PC-3 (cell line): ENCODE measurements at regions not wholly inside any gene's neighbourhood (a gene's known extent, or its start where the extent isn't known, plus 50 kb on each side); places are given as distances from the start of the nearest gene placed in this dataset.

Source experiments
- ATAC-seq: fragments of 200-7000 bp; cut with Tn5 transposase; 2 replicates; pipeline ENCODE4 v1.9.1; 2020; ENCODE audit warnings: mild to moderate bottlenecking, moderate library complexity
- BruUV-seq: library from RNA; stranded (reverse); fragments of 400-500 nt; replicated peaks from 2 replicates; lab custom pipeline; 2021; lab: Mats Ljungman, UMichigan
- CTCF ChIA-PET: fragments of 300-600 bp; sonication (Branson Sonifier 250); formaldehyde crosslinking; loops from one replicate; lab custom pipeline; 2022; ENCODE audit warnings: antibody characterized with exemption; lab: Charles Lee
- POLR2A ChIA-PET: fragments of 300-600 bp; sonication (Branson Sonifier 250); formaldehyde crosslinking; loops from one replicate; lab custom pipeline; 2022; ENCODE audit warnings: antibody characterized with exemption; ENCODE audit not compliant: unreplicated experiment; lab: Charles Lee
- DNase-seq: peaks from one replicate; pipeline ENCODE4 v3.0.0-alpha.2; 2015
- H2AFZ ChIP-seq: fragments of 300-600 bp; sonication (generic); 2 replicates; pipeline ENCODE4 v1.6.0; 2016; ENCODE audit warnings: antibody characterized with exemption, low read length
- H3F3A ChIP-seq: fragments of 300-600 bp; sonication (generic); one replicate; pipeline ENCODE4 v1.6.0; 2017; ENCODE audit warnings: antibody characterized with exemption, low read length, control low read depth, mild to moderate bottlenecking; ENCODE audit not compliant: unreplicated experiment
- H3K27ac ChIP-seq: fragments of 300-600 bp; sonication (generic); 2 replicates; pipeline ENCODE4 v1.5.1; 2016; ENCODE audit warnings: mild to moderate bottlenecking, low read length
- H3K27me3 ChIP-seq: fragments of 300-600 bp; sonication (generic); 2 replicates; pipeline ENCODE4 v1.6.1; 2016; ENCODE audit warnings: low read length, mixed read lengths
- H3K36me3 ChIP-seq: fragments of 300-600 bp; sonication (generic); 2 replicates; pipeline ENCODE4 v1.6.1; 2016; ENCODE audit warnings: low read depth, mixed run types, low read length, mixed read lengths
- H3K4me1 ChIP-seq: fragments of 300-600 bp; sonication (generic); 2 replicates; pipeline ENCODE4 v1.5.1; 2016; ENCODE audit warnings: low read length; ENCODE audit not compliant: insufficient read depth
- H3K4me2 ChIP-seq: fragments of 300-600 bp; sonication (generic); 2 replicates; pipeline ENCODE4 v1.6.0; 2016; ENCODE audit warnings: low read length
- H3K4me3 ChIP-seq: fragments of 300-600 bp; sonication (generic); 2 replicates; pipeline ENCODE4 v1.5.1; 2016; ENCODE audit warnings: mild to moderate bottlenecking, low read length, mixed read lengths
- H3K79me2 ChIP-seq: fragments of 300-600 bp; sonication (generic); 2 replicates; pipeline ENCODE4 v1.6.1; 2017; ENCODE audit warnings: low read length, mixed read lengths
- H3K9ac ChIP-seq: fragments of 300-600 bp; sonication (generic); 2 replicates; pipeline ENCODE4 v1.6.0; 2016; ENCODE audit warnings: mild to moderate bottlenecking, low read length
- H3K9me2 ChIP-seq: fragments of 300-600 bp; sonication (generic); replicated peaks from 2 replicates; pipeline ENCODE4 v1.6.1; 2016; ENCODE audit warnings: mixed run types, low read length, mixed read lengths
- H3K9me3 ChIP-seq: fragments of 300-600 bp; sonication (generic); 2 replicates; pipeline ENCODE4 v1.6.1; 2016; ENCODE audit warnings: low read length, mixed read lengths
- H4K20me1 ChIP-seq: fragments of 300-600 bp; sonication (generic); 2 replicates; pipeline ENCODE4 v1.6.1; 2016; ENCODE audit warnings: low read length, mixed read lengths
- EZH2 ChIP-seq: fragments of 300-600 bp; sonication (generic); IDR thresholded peaks from one replicate; pipeline ENCODE4 v1.6.1; 2017; ENCODE audit warnings: antibody characterized with exemption, mild to moderate bottlenecking, low read length; ENCODE audit not compliant: unreplicated experiment
- EZH2phosphoT487 ChIP-seq: fragments of 300-600 bp; sonication (generic); IDR thresholded peaks from 2 replicates; pipeline ENCODE4 v1.6.1; 2018; ENCODE audit warnings: mild to moderate bottlenecking, antibody characterized with exemption, low read length, borderline replicate concordance
- intact Hi-C: fragments of 100-400 bp; cut with micrococcal nuclease; formaldehyde crosslinking; loops from 2 replicates; pipeline ENCODE4 v1.9.0; 2023
- TF ChIP-seq, protein P1 (sequence below): fragments of 300-600 bp; sonication (generic); conservative IDR thresholded peaks from 2 replicates; pipeline ENCODE4 v1.5.1; 2017; ENCODE audit warnings: antibody characterized with exemption, low read depth, mild to moderate bottlenecking, low read length

- CTCF ChIA-PET: no interaction called here
- no peak overlapping the region for H3K4me3 ChIP-seq
- peaks cover 12% of the 10 kb centered on the region for H3K27me3 ChIP-seq
- intact Hi-C loops: no loop called here
- no peaks in the 10 kb centered on the region for H3K4me1 ChIP-seq
- no peaks in the 10 kb centered on the region for H4K20me1 ChIP-seq
- no peaks in the 10 kb centered on the region for H3F3A ChIP-seq
- BruUV-seq: no TSS peak
- H3K9me2 ChIP-seq: no peaks in the 10 kb centered on the region
- H3K9ac ChIP-seq: no peak overlapping the region
- no peaks in the 10 kb centered on the region for H3K36me3 ChIP-seq
- ATAC-seq: no peak
- H3K27ac ChIP-seq: no peak overlapping the region
- no peaks in the 10 kb centered on the region for H3K9me3 ChIP-seq
- no peak overlapping the region for H2AFZ ChIP-seq
- no peak overlapping the region for H3K4me2 ChIP-seq
- POLR2A ChIA-PET: no interaction called here
- no peak for DNase-seq
- H3K79me2 ChIP-seq: no peaks in the 10 kb centered on the region
- TF ChIP-seq, protein P1, sequence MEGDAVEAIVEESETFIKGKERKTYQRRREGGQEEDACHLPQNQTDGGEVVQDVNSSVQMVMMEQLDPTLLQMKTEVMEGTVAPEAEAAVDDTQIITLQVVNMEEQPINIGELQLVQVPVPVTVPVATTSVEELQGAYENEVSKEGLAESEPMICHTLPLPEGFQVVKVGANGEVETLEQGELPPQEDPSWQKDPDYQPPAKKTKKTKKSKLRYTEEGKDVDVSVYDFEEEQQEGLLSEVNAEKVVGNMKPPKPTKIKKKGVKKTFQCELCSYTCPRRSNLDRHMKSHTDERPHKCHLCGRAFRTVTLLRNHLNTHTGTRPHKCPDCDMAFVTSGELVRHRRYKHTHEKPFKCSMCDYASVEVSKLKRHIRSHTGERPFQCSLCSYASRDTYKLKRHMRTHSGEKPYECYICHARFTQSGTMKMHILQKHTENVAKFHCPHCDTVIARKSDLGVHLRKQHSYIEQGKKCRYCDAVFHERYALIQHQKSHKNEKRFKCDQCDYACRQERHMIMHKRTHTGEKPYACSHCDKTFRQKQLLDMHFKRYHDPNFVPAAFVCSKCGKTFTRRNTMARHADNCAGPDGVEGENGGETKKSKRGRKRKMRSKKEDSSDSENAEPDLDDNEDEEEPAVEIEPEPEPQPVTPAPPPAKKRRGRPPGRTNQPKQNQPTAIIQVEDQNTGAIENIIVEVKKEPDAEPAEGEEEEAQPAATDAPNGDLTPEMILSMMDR: no peak
- no peak for TF ChIP-seq EZH2
- no peak for TF ChIP-seq EZH2phosphoT487
Observed at GRCh38 chr5:108472237-108472636, 90.3 kb upstream of the FBXL17 start.

DNA sequence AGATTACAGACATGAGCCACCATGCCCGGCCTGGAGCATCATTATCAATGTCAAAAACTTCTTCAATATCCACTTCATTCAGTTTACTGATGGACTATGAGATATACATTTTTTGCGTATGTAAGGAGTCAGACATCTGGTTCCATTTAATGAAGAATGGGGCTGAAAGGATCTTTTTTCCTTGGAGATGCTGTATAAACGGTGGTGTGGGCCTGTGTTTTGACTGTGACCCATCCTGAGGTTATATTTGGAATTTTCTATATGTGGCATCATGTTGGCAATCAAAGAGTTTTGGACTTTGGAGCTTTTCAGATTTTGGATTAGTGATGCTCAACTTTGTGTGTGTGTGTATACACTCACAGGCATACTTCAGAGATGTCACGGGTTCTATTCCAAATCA lies 85.7 kb upstream of the FBXL17 start:
- H3K9ac ChIP-seq: no peak overlapping the region
- no peaks in the 10 kb centered on the region for H3K36me3 ChIP-seq
- H3K9me2 ChIP-seq: no peaks in the 10 kb centered on the region
- no peaks in the 10 kb centered on the region for H3K4me1 ChIP-seq
- TF ChIP-seq, protein P1: no peak
- TF ChIP-seq EZH2 (no peak), EZH2phosphoT487 (no peak)
- H4K20me1 ChIP-seq: no peaks in the 10 kb centered on the region
- no peak overlapping the region for H3K4me2 ChIP-seq
- H2AFZ ChIP-seq: no peak overlapping the region
- H3K4me3 ChIP-seq: no peak overlapping the region
- DNase-seq (no peak), ATAC-seq (no peak)
- no peaks in the 10 kb centered on the region for H3F3A ChIP-seq
- no peaks in the 10 kb centered on the region for H3K9me3 ChIP-seq
- H3K79me2 ChIP-seq: no peaks in the 10 kb centered on the region
- ChIA-PET POLR2A (no interaction called here), CTCF (interaction anchor here (0.6 kb wide), 1 partner anchor 14 kb away, joined by 7 read pairs; no protein-coding TSS in a partner anchor)
- no peaks in the 10 kb centered on the region for H3K27me3 ChIP-seq
- intact Hi-C loops: no loop called here
- no peak overlapping the region for H3K27ac ChIP-seq
- BruUV-seq: no TSS peak

DNA sequence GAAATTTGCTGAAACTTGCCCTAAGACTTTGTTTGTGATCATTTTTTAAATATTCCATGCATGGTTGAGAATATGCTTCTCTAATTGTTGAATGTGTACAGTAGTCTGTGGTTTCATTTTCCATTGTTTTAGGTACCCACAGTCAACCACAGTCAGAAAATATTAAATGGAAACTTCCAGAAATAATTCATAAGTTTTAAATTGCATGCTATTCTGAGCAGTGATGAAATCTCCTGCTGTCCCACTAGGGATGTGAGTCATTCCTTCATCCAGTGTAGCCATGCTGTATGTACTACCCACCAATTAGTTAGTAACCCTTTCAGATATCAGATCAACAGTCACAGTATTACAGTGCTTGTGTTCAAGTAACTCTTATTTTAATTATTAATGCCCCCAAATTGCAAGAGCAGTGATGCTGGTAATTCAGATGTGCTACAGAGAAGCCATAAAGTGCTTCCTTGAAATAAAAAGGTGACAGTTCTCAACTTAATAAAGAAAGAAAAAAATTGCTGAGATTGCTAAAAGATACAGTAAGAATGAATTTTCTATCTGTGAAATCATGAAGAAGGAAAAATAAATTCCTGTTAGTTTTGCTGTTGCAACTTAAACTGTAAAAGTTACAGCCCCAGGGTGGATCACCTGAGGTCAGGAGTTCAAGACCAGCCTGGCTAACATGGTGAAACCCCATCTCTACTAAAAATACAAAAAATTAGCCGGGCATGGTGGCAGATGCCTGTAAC lies 79.9 kb upstream of the FBXL17 start:
- Histone ChIP-seq H3K9me2 (no peaks in the 10 kb centered on the region), H3F3A (no peaks in the 10 kb centered on the region), H3K27me3 (no peaks in the 10 kb centered on the region), H3K9me3 (no peaks in the 10 kb centered on the region), H3K4me1 (no peaks in the 10 kb centered on the region), H3K36me3 (no peaks in the 10 kb centered on the region), H3K4me2 (no peak overlapping the region), H4K20me1 (no peaks in the 10 kb centered on the region), H3K9ac (no peak overlapping the region), H3K27ac (no peak overlapping the region), H3K79me2 (no peaks in the 10 kb centered on the region), H3K4me3 (no peak overlapping the region), H2AFZ (no peak overlapping the region)
- POLR2A ChIA-PET: no interaction called here
- TF ChIP-seq EZH2 (no peak), EZH2phosphoT487 (no peak)
- TF ChIP-seq, protein P1: no peak
- BruUV-seq: no TSS peak
- ATAC-seq: peak; percentile 74
- intact Hi-C loops: no loop called here
- DNase-seq: peak; percentile 52
- CTCF ChIA-PET: no interaction called here
